B cell (primary cell): ENCODE measurements at regions not wholly inside any gene's neighbourhood (a gene's known extent, or its start where the extent isn't known, plus 50 kb on each side); places are given as distances from the start of the nearest gene placed in this dataset.
"Not testable (repeated sequence)": the region's sequence is repeated elsewhere in the genome, so short reads cannot be mapped to it uniquely, and the experiment has no call there.

Source experiments
- CTCF ChIP-seq: fragments of 200-600 bp; IDR thresholded peaks from one replicate; pipeline ENCODE4 v1.8.0; 2022; ENCODE audit warnings: antibody characterized with exemption, mild to moderate bottlenecking
- EZH2 ChIP-seq: IDR thresholded peaks from 2 replicates; pipeline ENCODE4 v1.6.1; 2012; ENCODE audit warnings: borderline replicate concordance, low read depth, mild to moderate bottlenecking, moderate library complexity, low read length; ENCODE audit not compliant: insufficient read depth, poor library complexity, severe bottlenecking

GRCh38 chr1:208353797-208354196 lies 109.6 kb upstream of the PLXNA2 start:
- TF ChIP-seq CTCF, EZH2: not testable (repeated sequence)
